ENCODE measurements at regions not wholly inside any gene's neighbourhood (a gene's known extent, or its start where the extent isn't known, plus 50 kb on each side); places are given as distances from the start of the nearest gene placed in this dataset.

DNA sequence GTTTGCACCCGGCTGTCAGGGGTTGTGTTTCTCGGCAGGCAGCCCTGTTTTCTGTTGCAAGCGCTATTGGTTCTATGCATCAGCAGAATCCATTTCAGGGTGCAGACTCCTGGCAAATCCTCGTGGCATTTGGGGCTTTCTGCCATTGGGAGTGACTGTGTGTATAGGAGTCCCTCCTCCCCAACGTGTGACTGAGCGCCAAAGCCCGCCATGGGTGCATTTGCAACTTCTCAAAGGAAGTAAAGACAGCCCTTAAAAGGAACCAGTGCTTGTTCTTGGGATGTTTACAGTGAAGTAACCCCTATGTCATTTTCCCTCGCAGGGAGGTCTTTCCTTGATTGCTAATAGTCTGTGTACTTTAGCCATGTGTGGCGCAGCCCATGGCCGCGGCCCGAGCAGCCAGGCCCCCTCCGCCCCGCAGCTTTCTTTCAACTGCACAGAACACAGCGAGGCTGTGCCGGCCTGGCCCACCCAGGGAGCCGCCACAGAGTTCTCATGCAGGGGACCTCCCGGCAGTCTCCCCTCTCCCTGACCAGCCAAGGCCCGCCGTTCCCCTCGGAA is 175.6 kb downstream of the HSD17B3 start (continued):
- TF ChIP-seq, protein P1, sequence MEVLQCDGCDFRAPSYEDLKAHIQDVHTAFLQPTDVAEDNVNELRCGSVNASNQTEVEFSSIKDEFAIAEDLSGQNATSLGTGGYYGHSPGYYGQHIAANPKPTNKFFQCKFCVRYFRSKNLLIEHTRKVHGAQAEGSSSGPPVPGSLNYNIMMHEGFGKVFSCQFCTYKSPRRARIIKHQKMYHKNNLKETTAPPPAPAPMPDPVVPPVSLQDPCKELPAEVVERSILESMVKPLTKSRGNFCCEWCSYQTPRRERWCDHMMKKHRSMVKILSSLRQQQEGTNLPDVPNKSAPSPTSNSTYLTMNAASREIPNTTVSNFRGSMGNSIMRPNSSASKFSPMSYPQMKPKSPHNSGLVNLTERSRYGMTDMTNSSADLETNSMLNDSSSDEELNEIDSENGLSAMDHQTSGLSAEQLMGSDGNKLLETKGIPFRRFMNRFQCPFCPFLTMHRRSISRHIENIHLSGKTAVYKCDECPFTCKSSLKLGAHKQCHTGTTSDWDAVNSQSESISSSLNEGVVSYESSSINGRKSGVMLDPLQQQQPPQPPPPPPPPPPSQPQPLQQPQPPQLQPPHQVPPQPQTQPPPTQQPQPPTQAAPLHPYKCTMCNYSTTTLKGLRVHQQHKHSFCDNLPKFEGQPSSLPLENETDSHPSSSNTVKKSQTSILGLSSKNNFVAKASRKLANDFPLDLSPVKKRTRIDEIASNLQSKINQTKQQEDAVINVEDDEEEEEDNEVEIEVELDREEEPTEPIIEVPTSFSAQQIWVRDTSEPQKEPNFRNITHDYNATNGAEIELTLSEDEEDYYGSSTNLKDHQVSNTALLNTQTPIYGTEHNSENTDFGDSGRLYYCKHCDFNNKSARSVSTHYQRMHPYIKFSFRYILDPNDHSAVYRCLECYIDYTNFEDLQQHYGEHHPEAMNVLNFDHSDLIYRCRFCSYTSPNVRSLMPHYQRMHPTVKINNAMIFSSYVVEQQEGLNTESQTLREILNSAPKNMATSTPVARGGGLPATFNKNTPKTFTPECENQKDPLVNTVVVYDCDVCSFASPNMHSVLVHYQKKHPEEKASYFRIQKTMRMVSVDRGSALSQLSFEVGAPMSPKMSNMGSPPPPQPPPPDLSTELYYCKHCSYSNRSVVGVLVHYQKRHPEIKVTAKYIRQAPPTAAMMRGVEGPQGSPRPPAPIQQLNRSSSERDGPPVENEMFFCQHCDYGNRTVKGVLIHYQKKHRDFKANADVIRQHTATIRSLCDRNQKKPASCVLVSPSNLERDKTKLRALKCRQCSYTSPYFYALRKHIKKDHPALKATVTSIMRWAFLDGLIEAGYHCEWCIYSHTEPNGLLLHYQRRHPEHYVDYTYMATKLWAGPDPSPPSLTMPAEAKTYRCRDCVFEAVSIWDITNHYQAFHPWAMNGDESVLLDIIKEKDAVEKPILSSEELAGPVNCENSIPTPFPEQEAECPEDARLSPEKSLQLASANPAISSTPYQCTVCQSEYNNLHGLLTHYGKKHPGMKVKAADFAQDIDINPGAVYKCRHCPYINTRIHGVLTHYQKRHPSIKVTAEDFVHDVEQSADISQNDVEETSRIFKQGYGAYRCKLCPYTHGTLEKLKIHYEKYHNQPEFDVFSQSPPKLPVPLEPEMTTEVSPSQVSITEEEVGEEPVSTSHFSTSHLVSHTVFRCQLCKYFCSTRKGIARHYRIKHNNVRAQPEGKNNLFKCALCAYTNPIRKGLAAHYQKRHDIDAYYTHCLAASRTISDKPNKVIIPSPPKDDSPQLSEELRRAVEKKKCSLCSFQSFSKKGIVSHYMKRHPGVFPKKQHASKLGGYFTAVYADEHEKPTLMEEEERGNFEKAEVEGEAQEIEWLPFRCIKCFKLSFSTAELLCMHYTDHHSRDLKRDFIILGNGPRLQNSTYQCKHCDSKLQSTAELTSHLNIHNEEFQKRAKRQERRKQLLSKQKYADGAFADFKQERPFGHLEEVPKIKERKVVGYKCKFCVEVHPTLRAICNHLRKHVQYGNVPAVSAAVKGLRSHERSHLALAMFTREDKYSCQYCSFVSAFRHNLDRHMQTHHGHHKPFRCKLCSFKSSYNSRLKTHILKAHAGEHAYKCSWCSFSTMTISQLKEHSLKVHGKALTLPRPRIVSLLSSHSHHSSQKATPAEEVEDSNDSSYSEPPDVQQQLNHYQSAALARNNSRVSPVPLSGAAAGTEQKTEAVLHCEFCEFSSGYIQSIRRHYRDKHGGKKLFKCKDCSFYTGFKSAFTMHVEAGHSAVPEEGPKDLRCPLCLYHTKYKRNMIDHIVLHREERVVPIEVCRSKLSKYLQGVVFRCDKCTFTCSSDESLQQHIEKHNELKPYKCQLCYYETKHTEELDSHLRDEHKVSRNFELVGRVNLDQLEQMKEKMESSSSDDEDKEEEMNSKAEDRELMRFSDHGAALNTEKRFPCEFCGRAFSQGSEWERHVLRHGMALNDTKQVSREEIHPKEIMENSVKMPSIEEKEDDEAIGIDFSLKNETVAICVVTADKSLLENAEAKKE (CRISPR knock-in tag; IDR thresholded peaks at IDR 0.05): no peak

DNA sequence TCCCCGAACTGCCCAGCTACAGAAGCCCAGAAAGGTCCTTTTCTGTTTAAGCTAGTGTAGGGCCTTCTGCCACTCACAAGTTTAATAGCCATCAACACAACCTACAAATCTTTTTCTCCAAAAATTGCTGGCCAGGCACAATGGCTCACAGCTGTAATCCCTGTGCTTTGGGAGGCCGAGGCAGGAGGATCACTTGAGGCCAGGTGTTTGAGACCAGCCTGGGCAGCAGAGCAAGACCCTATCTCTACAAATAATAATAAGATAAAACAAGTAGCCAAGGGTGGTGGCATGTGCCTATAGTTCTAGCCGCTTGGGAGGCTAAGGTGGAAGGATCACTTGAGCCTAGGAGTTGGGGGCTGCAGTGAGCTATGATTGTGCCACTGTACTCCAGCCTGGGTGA is 176.4 kb downstream of the HSD17B3 start:
- no peak overlapping the region for H3K4me3 Mint-ChIP-seq
- no peaks in the 10 kb centered on the region for H3K36me3 ChIP-seq (ENCODE audit: insufficient read depth)
- peaks cover 22% of the 10 kb centered on the region for H3K27me3 Mint-ChIP-seq (ENCODE audit: insufficient read depth, low read depth, poor library complexity)
- H3K79me2 ChIP-seq (replicated peaks; ENCODE audit: insufficient read depth): no peaks in the 10 kb centered on the region
- H3K27ac ChIP-seq (ENCODE audit: low read depth): no peak overlapping the region
- no peaks in the 10 kb centered on the region for H3K36me3 Mint-ChIP-seq (ENCODE audit: low read depth)
- peak overlapping the region; percentile 83; the same call in 1 of the 2 replicates for H2AFZ ChIP-seq
- H3K4me2 ChIP-seq: no peak overlapping the region
- peaks cover 11% of the 10 kb centered on the region for H3K9me2 ChIP-seq (ENCODE audit: insufficient read depth)
- no peak for DNase-seq (ENCODE audit: low spot score)
- no peaks in the 10 kb centered on the region for H3K27me3 ChIP-seq (ENCODE audit: insufficient read depth)
- H3K4me1 Mint-ChIP-seq: peaks cover 40% of the 10 kb centered on the region
- H3K4me3 ChIP-seq: no peak overlapping the region
- H3K4me1 ChIP-seq (ENCODE audit: insufficient read depth): peaks cover 46% of the 10 kb centered on the region
- no peaks in the 10 kb centered on the region for H4K20me1 ChIP-seq (replicated peaks; ENCODE audit: insufficient read depth)
- no peak overlapping the region for H3K27ac Mint-ChIP-seq
- no peak for ATAC-seq
- H3F3A ChIP-seq (replicated peaks; ENCODE audit: low read depth): no peaks in the 10 kb centered on the region
- peaks cover 4% of the 10 kb centered on the region; the same call in 1 of the 3 replicates for H3K9me3 Mint-ChIP-seq
- no peak for TF ChIP-seq JUNB (IDR thresholded peaks at IDR 0.05; ENCODE audit: unreplicated experiment)
- no peak for TF ChIP-seq POLR2AphosphoS5 (IDR thresholded peaks at IDR 0.05; ENCODE audit: low read depth)
- TF ChIP-seq STAT1 (IDR thresholded peaks at IDR 0.05; ENCODE audit: unreplicated experiment): no peak
- no peak for TF ChIP-seq CREB1 (CRISPR knock-in tag; IDR thresholded peaks at IDR 0.05; ENCODE audit: low read depth)
- no peak for TF ChIP-seq ZNF114 (CRISPR knock-in tag; IDR thresholded peaks at IDR 0.05)
- TF ChIP-seq, protein P2, sequence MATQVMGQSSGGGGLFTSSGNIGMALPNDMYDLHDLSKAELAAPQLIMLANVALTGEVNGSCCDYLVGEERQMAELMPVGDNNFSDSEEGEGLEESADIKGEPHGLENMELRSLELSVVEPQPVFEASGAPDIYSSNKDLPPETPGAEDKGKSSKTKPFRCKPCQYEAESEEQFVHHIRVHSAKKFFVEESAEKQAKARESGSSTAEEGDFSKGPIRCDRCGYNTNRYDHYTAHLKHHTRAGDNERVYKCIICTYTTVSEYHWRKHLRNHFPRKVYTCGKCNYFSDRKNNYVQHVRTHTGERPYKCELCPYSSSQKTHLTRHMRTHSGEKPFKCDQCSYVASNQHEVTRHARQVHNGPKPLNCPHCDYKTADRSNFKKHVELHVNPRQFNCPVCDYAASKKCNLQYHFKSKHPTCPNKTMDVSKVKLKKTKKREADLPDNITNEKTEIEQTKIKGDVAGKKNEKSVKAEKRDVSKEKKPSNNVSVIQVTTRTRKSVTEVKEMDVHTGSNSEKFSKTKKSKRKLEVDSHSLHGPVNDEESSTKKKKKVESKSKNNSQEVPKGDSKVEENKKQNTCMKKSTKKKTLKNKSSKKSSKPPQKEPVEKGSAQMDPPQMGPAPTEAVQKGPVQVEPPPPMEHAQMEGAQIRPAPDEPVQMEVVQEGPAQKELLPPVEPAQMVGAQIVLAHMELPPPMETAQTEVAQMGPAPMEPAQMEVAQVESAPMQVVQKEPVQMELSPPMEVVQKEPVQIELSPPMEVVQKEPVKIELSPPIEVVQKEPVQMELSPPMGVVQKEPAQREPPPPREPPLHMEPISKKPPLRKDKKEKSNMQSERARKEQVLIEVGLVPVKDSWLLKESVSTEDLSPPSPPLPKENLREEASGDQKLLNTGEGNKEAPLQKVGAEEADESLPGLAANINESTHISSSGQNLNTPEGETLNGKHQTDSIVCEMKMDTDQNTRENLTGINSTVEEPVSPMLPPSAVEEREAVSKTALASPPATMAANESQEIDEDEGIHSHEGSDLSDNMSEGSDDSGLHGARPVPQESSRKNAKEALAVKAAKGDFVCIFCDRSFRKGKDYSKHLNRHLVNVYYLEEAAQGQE (IDR thresholded peaks at IDR 0.05; ENCODE audit: unreplicated experiment): no peak
- TF ChIP-seq, protein P3, sequence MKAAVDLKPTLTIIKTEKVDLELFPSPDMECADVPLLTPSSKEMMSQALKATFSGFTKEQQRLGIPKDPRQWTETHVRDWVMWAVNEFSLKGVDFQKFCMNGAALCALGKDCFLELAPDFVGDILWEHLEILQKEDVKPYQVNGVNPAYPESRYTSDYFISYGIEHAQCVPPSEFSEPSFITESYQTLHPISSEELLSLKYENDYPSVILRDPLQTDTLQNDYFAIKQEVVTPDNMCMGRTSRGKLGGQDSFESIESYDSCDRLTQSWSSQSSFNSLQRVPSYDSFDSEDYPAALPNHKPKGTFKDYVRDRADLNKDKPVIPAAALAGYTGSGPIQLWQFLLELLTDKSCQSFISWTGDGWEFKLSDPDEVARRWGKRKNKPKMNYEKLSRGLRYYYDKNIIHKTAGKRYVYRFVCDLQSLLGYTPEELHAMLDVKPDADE (IDR thresholded peaks at IDR 0.05): no peak
- TF ChIP-seq EZH2phosphoT487 (IDR thresholded peaks at IDR 0.05; ENCODE audit: unreplicated experiment): no peak
